Urinary bladder (tissue), 3 donors: ENCODE measurements at regions not wholly inside any gene's neighbourhood (a gene's known extent, or its start where the extent isn't known, plus 50 kb on each side); places are given as distances from the start of the nearest gene placed in this dataset.
A peak's percentile ranks its signal among the peaks of the same experiment; 100 is the strongest.
"Not testable (repeated sequence)": the region's sequence is repeated elsewhere in the genome, so short reads cannot be mapped to it uniquely, and the experiment has no call there.

Source experiments
- DNase-seq: peaks from one replicate; pipeline ENCODE4 v3.0.0-alpha.2; 2015; ENCODE audit errors: extremely low spot score
- H3K27ac ChIP-seq: one replicate; pipeline ENCODE4 v1.5.1; 2013; ENCODE audit warnings: low read depth, mild to moderate bottlenecking, moderate library complexity
- H3K36me3 ChIP-seq: one replicate; pipeline ENCODE4 v1.6.1; 2013; ENCODE audit warnings: mild to moderate bottlenecking, moderate library complexity; ENCODE audit not compliant: insufficient read depth
- H3K4me1 ChIP-seq: one replicate; pipeline ENCODE4 v1.6.1; 2013; ENCODE audit warnings: mild to moderate bottlenecking, moderate library complexity; ENCODE audit not compliant: insufficient read depth
- H3K4me3 ChIP-seq: one replicate; pipeline ENCODE4 v1.5.1; 2013; ENCODE audit warnings: low read depth, low read length
- WGBS: extraction: QIAGEN DNeasy Blood & Tissue Kit; methylation state at CpG from one replicate; pipeline ENCODE4 v1.1.7; 2013; 5-methylcytosine and 5-hydroxymethylcytosine counted together
- donor health status: healthy with polysubstance abuse.
- donor health status: healthy.

- H3K4me1 ChIP-seq, H3K36me3 ChIP-seq, H3K27ac ChIP-seq, H3K4me3 ChIP-seq, DNase-seq: not testable (repeated sequence)
- 81% methylated on average over 2 of the region's 2 CpGs for WGBS
These were observed 140.9 kb upstream of the GOLGA6L4 start for GRCh38 chr15:84094720-84095119.

- not testable (repeated sequence) for H3K4me3 ChIP-seq, DNase-seq, H3K27ac ChIP-seq, H3K4me1 ChIP-seq, H3K36me3 ChIP-seq
- WGBS: 90% methylated on average over 3 of the region's 3 CpGs
These were observed 138.5 kb upstream of the GOLGA6L4 start for GRCh38 chr15:84097053-84097452.

- Histone ChIP-seq H3K36me3 (no peaks in the 10 kb centered on the region), H3K27ac (no peak overlapping the region), H3K4me1 (no peaks in the 10 kb centered on the region), H3K4me3 (no peak overlapping the region)
- no peak for DNase-seq
These were observed 137.0 kb upstream of the GOLGA6L4 start for GRCh38 chr15:84098604-84099003.

GRCh38 chr15:84099181-84099580 is 136.4 kb upstream of the GOLGA6L4 start:
- no peak overlapping the region for H3K27ac ChIP-seq
- no peaks in the 10 kb centered on the region for H3K36me3 ChIP-seq
- no peaks in the 10 kb centered on the region for H3K4me1 ChIP-seq
- 6% methylated on average over 1 of the region's 1 CpG for WGBS
- DNase-seq: no peak
- H3K4me3 ChIP-seq: no peak overlapping the region

- H3K4me1 ChIP-seq: no peaks in the 10 kb centered on the region
- no peak overlapping the region for H3K4me3 ChIP-seq
- no peaks in the 10 kb centered on the region for H3K36me3 ChIP-seq
- DNase-seq: no peak
- H3K27ac ChIP-seq: no peak overlapping the region
- 78% methylated on average over 4 of the region's 4 CpGs for WGBS
These were observed 132.2 kb upstream of the GOLGA6L4 start for GRCh38 chr15:84103345-84103744.

- DNase-seq: no peak
- no peak overlapping the region for H3K4me3 ChIP-seq
- 67% methylated on average over 3 of the region's 3 CpGs for WGBS
- H3K36me3 ChIP-seq: no peaks in the 10 kb centered on the region
- no peaks in the 10 kb centered on the region for H3K4me1 ChIP-seq
- no peak overlapping the region for H3K27ac ChIP-seq
These were observed 130.7 kb upstream of the GOLGA6L4 start for GRCh38 chr15:84104853-84105252.

GRCh38 chr15:84108728-84109127 is 126.8 kb upstream of the GOLGA6L4 start:
- H3K36me3 ChIP-seq: no peaks in the 10 kb centered on the region

GRCh38 chr15:84111575-84111974 is 124.0 kb upstream of the GOLGA6L4 start:
- no peaks in the 10 kb centered on the region for H3K36me3 ChIP-seq
- no peaks in the 10 kb centered on the region for H3K4me1 ChIP-seq
- DNase-seq: no peak
- 35% methylated on average over 2 of the region's 2 CpGs for WGBS
- no peak overlapping the region for H3K4me3 ChIP-seq
- H3K27ac ChIP-seq: no peak overlapping the region

More at GRCh38 chr15:84108728-84109127, 126.8 kb upstream of the GOLGA6L4 start:
- WGBS: 55% methylated on average over 2 of the region's 2 CpGs
- H3K4me1 ChIP-seq: no peaks in the 10 kb centered on the region
- H3K27ac ChIP-seq: no peak overlapping the region
- no peak for DNase-seq
- H3K4me3 ChIP-seq: no peak overlapping the region

- no peak overlapping the region for H3K27ac ChIP-seq
- H3K4me3 ChIP-seq: no peak overlapping the region
- no peaks in the 10 kb centered on the region for H3K4me1 ChIP-seq
- DNase-seq: peak; percentile 10
- no peaks in the 10 kb centered on the region for H3K36me3 ChIP-seq
These were observed 123.5 kb upstream of the GOLGA6L4 start for GRCh38 chr15:84112025-84112424.

GRCh38 chr15:84113919-84114318 is 121.7 kb upstream of the GOLGA6L4 start:
- H3K36me3 ChIP-seq: no peaks in the 10 kb centered on the region
- H3K27ac ChIP-seq: no peak overlapping the region
- H3K4me1 ChIP-seq: no peaks in the 10 kb centered on the region
- H3K4me3 ChIP-seq: no peak overlapping the region
- 94% methylated on average over 5 of the region's 5 CpGs for WGBS
- no peak for DNase-seq

GRCh38 chr15:84114680-84115079 is 120.9 kb upstream of the GOLGA6L4 start:
- not testable (repeated sequence) for H3K36me3 ChIP-seq, H3K4me1 ChIP-seq, H3K4me3 ChIP-seq, H3K27ac ChIP-seq, DNase-seq
- 86% methylated on average over 7 of the region's 7 CpGs for WGBS

- H3K36me3 ChIP-seq, DNase-seq, H3K4me3 ChIP-seq, H3K27ac ChIP-seq, H3K4me1 ChIP-seq: not testable (repeated sequence)
- 60% methylated on average over 1 of the region's 1 CpG for WGBS
These were observed 116.2 kb upstream of the GOLGA6L4 start for GRCh38 chr15:84119351-84119750.

GRCh38 chr15:84120903-84121302 is 114.7 kb upstream of the GOLGA6L4 start:
- H3K36me3 ChIP-seq, DNase-seq, H3K27ac ChIP-seq, H3K4me3 ChIP-seq, H3K4me1 ChIP-seq: not testable (repeated sequence)
- WGBS: 24% methylated on average over 4 of the region's 4 CpGs

- not testable (repeated sequence) for DNase-seq, H3K4me1 ChIP-seq, H3K4me3 ChIP-seq, H3K27ac ChIP-seq, H3K36me3 ChIP-seq
- 51% methylated on average over 2 of the region's 2 CpGs for WGBS
These were observed 106.9 kb upstream of the GOLGA6L4 start for GRCh38 chr15:84128706-84129105.

- not testable (repeated sequence) for H3K27ac ChIP-seq, H3K4me1 ChIP-seq, DNase-seq, H3K36me3 ChIP-seq, H3K4me3 ChIP-seq
- WGBS: 60% methylated on average over 9 of the region's 9 CpGs
These were observed 105.3 kb upstream of the GOLGA6L4 start for GRCh38 chr15:84130098-84130831.
